GM18505 (cell line): ENCODE measurements at regions not wholly inside any gene's neighbourhood (a gene's known extent, or its start where the extent isn't known, plus 50 kb on each side); places are given as distances from the start of the nearest gene placed in this dataset.

Source experiments
- ATAC-seq: cut with Tn5 transposase; IDR thresholded peaks from one replicate; pipeline ENCODE4 v1.9.1; 2021; ENCODE audit not compliant: unreplicated experiment
- POLR2A ChIP-seq: IDR thresholded peaks from 4 replicates; pipeline ENCODE4 v1.6.1; 2011; ENCODE audit warnings: borderline replicate concordance; ENCODE audit not compliant: insufficient read depth, insufficient read length; ENCODE audit errors: extremely low read depth

GRCh38 chr7:91812388-91812787 is 68.1 kb downstream of the MTERF1 start:
- no peak for TF ChIP-seq POLR2A
- no peak for ATAC-seq

- no peak for TF ChIP-seq POLR2A
- peak; percentile 68 for ATAC-seq
Measured at GRCh38 chr7:91814189-91814588, 66.3 kb downstream of the MTERF1 start.
